Inferior parietal cortex (tissue), 1 donor: ENCODE measurements at regions not wholly inside any gene's neighbourhood (a gene's known extent, or its start where the extent isn't known, plus 50 kb on each side); places are given as distances from the start of the nearest gene placed in this dataset.
A peak's percentile ranks its signal among the peaks of the same experiment; 100 is the strongest.

Experiments used
- DNase-seq: peaks from one replicate; pipeline ENCODE4 v3.0.0-alpha.2; 2016; ENCODE audit errors: extremely low spot score

GRCh38 chr10:60664859-60665258, 113.4 kb upstream of the CDK1 start:
- DNase-seq, result no peak

GRCh38 chr10:60663850-60664249, 114.4 kb upstream of the CDK1 start:
- DNase-seq, result no peak

- DNase-seq, result no peak
Measured at GRCh38 chr10:60662917-60663614, 115.2 kb upstream of the CDK1 start.

- no peak for DNase-seq
Measured at GRCh38 chr10:60661637-60662036, 116.6 kb upstream of the CDK1 start.

- no peak for DNase-seq
Measured at GRCh38 chr10:60660625-60661024, 117.7 kb upstream of the CDK1 start.

- no peak for DNase-seq
Measured at GRCh38 chr10:60654813-60655464, 123.3 kb upstream of the CDK1 start.

- DNase-seq, result no peak
Measured at GRCh38 chr10:60652628-60653027, 125.7 kb upstream of the CDK1 start.

GRCh38 chr10:60650378-60650800, 127.9 kb upstream of the CDK1 start:
- no peak for DNase-seq

- no peak for DNase-seq
Measured at GRCh38 chr10:60649485-60650377, 128.5 kb upstream of the CDK1 start.

- no peak for DNase-seq
Measured at GRCh38 chr10:60648761-60649160, 129.5 kb upstream of the CDK1 start.

GRCh38 chr10:60646966-60647796, 131.1 kb upstream of the CDK1 start:
- peak; percentile 93 for DNase-seq

GRCh38 chr10:60645980-60646379, 132.3 kb upstream of the CDK1 start:
- DNase-seq, result no peak

GRCh38 chr10:60644436-60645130, 133.7 kb upstream of the CDK1 start:
- no peak for DNase-seq

- DNase-seq, result no peak
Measured at GRCh38 chr10:60643874-60644273, 134.4 kb upstream of the CDK1 start.

GRCh38 chr10:60629332-60629731, 148.9 kb upstream of the CDK1 start:
- DNase-seq, result no peak

GRCh38 chr10:60627778-60628748, 150.2 kb upstream of the CDK1 start:
- DNase-seq, result no peak

GRCh38 chr10:60626037-60626436, 152.2 kb upstream of the CDK1 start:
- no peak for DNase-seq

- no peak for DNase-seq
Measured at GRCh38 chr10:60623627-60624026, 154.7 kb upstream of the CDK1 start.

- DNase-seq, result no peak
Measured at GRCh38 chr10:60621018-60621417, 157.3 kb upstream of the CDK1 start.

- DNase-seq, result no peak
Measured at GRCh38 chr10:60618861-60619260, 159.4 kb upstream of the CDK1 start.
